Heart left ventricle (tissue), 13 donors: ENCODE measurements at regions not wholly inside any gene's neighbourhood (a gene's known extent, or its start where the extent isn't known, plus 50 kb on each side); places are given as distances from the start of the nearest gene placed in this dataset.

Experiments used
- POLR2A ChIP-seq, 2 donors: fragments of 450-650 bp; IDR thresholded peaks; one replicate each; pipeline ENCODE4 v1.6.1; 2017; ENCODE audit warnings: antibody characterized with exemption in 2 of 2, mild to moderate bottlenecking in 2 of 2, moderate library complexity in 2 of 2
- TF ChIP-seq, protein P1 (sequence below), 12 donors: fragments of 200-600 bp; sonication (generic) in 4 of 12; IDR thresholded peaks; one replicate each; pipeline versions ENCODE4 v1.5.0 to v1.8.0; 2018 to 2022; ENCODE audit warnings: antibody characterized with exemption in 12 of 12, mild to moderate bottlenecking in 5 of 12
- donor health status: ischemic (EF 13 %, LVEDD 7.1; RV severe dilation, severe dysfunction).
- donor health status: DM: no; HTN: yes; CAD: no.
- donor health status: DM: no; HTN: no; CAD: no.
- donor health status: ischemic (EF 25% LVEDD 6.9; RV normal size, moderate dysfunction).
- donor health status: ischemic (EF 25% LVEDD 5.7; RV mildly dilated, moderate dysfunction).
- donor health status: ischemic (EF 35%, LVEDD 5.7; RV mildly dilated, moderate dysfunction).
- donor health status: nonischemic (EF 11% LVEDD 7.7; RV severe dilation, severe dysfunction).
- donor health status: DM: yes; HTN: yes; CAD: no.
- donor health status: PGD.
- donor health status: ischemic (EF 29% LVEDD 5.4; RV normal size, mild dysfunction).
- donor health status: nonischemic (EF 23%, LVEDD 6.1; RV moderate dilation, normal function).

DNA sequence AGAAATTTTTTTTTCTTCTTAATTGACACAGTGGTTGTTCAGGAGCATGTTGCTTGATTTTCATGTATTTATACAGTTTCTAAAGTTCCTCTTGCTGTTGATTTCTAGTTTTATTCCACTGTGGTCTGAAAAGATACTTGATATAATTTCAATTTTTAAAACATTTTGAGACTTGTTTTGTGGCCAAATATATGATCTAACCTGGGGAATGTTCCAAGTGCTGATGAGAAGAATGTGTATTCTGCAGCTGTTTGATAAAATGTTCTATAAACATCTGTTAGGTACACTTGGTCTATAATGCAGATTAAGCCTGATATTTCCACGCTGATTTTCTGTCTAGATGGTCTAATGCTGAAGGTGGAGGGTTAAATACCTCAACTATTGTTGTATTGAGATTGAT, 151.4 kb upstream of the IFNG-AS1 start:
- TF ChIP-seq, protein P1, sequence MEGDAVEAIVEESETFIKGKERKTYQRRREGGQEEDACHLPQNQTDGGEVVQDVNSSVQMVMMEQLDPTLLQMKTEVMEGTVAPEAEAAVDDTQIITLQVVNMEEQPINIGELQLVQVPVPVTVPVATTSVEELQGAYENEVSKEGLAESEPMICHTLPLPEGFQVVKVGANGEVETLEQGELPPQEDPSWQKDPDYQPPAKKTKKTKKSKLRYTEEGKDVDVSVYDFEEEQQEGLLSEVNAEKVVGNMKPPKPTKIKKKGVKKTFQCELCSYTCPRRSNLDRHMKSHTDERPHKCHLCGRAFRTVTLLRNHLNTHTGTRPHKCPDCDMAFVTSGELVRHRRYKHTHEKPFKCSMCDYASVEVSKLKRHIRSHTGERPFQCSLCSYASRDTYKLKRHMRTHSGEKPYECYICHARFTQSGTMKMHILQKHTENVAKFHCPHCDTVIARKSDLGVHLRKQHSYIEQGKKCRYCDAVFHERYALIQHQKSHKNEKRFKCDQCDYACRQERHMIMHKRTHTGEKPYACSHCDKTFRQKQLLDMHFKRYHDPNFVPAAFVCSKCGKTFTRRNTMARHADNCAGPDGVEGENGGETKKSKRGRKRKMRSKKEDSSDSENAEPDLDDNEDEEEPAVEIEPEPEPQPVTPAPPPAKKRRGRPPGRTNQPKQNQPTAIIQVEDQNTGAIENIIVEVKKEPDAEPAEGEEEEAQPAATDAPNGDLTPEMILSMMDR (IDR thresholded peaks at IDR 0.05), result no peak
- no peak for TF ChIP-seq POLR2A (IDR thresholded peaks at IDR 0.05)
